Keratinocyte (primary cell): ENCODE measurements at regions not wholly inside any gene's neighbourhood (a gene's known extent, or its start where the extent isn't known, plus 50 kb on each side); places are given as distances from the start of the nearest gene placed in this dataset.

Source experiments
- DNase-seq: peaks from one replicate; pipeline ENCODE4 v3.0.0-alpha.2; 2011; ENCODE audit warnings: low read depth, missing footprints, low spot score
- FAIRE-seq: peaks from 2 replicates; lab custom pipeline; 2011; peaks lifted over from hg19 to GRCh38; lab: Jason Lieb, UNC
- H2AFZ ChIP-seq: 2 replicates; pipeline ENCODE4 v1.6.0; 2012; ENCODE audit warnings: low read length, control low read depth, inconsistent platforms; ENCODE audit not compliant: control insufficient read depth
- H3K27ac ChIP-seq: 2 replicates; pipeline ENCODE4 v1.5.1; 2011; ENCODE audit warnings: low read length; ENCODE audit not compliant: control insufficient read depth, insufficient read depth
- H3K27me3 ChIP-seq: 3 replicates; pipeline ENCODE4 v1.6.0; 2011; ENCODE audit warnings: low read length; ENCODE audit not compliant: control insufficient read depth, insufficient read depth; ENCODE audit errors: extremely low read depth
- H3K36me3 ChIP-seq, 2 experiments: 2 replicates in 1 of 2; 3 replicates in 1 of 2; pipeline ENCODE4 v1.5.1; 2011; ENCODE audit warnings: low read length in 2 of 2, mild to moderate bottlenecking in 1 of 2; ENCODE audit not compliant: control insufficient read depth in 2 of 2, insufficient read depth in 2 of 2; ENCODE audit errors: extremely low read depth in 1 of 2
- H3K4me1 ChIP-seq: 3 replicates; pipeline ENCODE4 v1.5.1; 2011; ENCODE audit warnings: low read length; ENCODE audit not compliant: control insufficient read depth, insufficient read depth; ENCODE audit errors: extremely low read depth
- H3K4me2 ChIP-seq: 3 replicates; pipeline ENCODE4 v1.6.0; 2011; ENCODE audit warnings: low read depth, low read length; ENCODE audit not compliant: control insufficient read depth, insufficient read depth; ENCODE audit errors: extremely low read depth
- H3K4me3 ChIP-seq, 3 experiments: fragments of 200-600 bp in 1 of 3; sonication (generic) in 1 of 3; 2 replicates in 2 of 3; 3 replicates in 1 of 3; pipeline ENCODE4 v1.5.1; 2011 to 2016; ENCODE audit warnings: low read length in 3 of 3, mild to moderate bottlenecking in 3 of 3, control low read depth in 2 of 3, inconsistent platforms in 1 of 3, low read depth in 1 of 3, mixed read lengths in 1 of 3, mixed run types in 1 of 3, moderate library complexity in 1 of 3; ENCODE audit not compliant: control insufficient read depth in 2 of 3, insufficient read depth in 2 of 3; ENCODE audit errors: extremely low read depth in 1 of 3
- H3K79me2 ChIP-seq: 2 replicates; pipeline ENCODE4 v1.6.0; 2012; ENCODE audit warnings: low read length; ENCODE audit not compliant: control insufficient read depth, insufficient read depth
- H3K9ac ChIP-seq: 3 replicates; pipeline ENCODE4 v1.6.0; 2011; ENCODE audit warnings: low read length; ENCODE audit not compliant: control insufficient read depth, insufficient read depth; ENCODE audit errors: extremely low read depth
- H3K9me1 ChIP-seq: 3 replicates; pipeline ENCODE4 v1.6.0; 2011; ENCODE audit warnings: low read length; ENCODE audit not compliant: control insufficient read depth, insufficient read depth; ENCODE audit errors: extremely low read depth
- H3K9me3 ChIP-seq: 2 replicates; pipeline ENCODE4 v1.5.1; 2012; ENCODE audit warnings: low read depth, low read length; ENCODE audit not compliant: control insufficient read depth
- H4K20me1 ChIP-seq: 3 replicates; pipeline ENCODE4 v1.6.0; 2011; ENCODE audit warnings: low read length; ENCODE audit not compliant: control insufficient read depth, insufficient read depth; ENCODE audit errors: extremely low read depth
- CTCF ChIP-seq, 3 experiments: IDR thresholded peaks in 1 of 3; conservative IDR thresholded peaks in 1 of 3; optimal IDR thresholded peaks in 1 of 3; 2 replicates in 2 of 3; 3 replicates in 1 of 3; pipeline versions ENCODE3 to v1.5.1; 2011; ENCODE audit warnings: low read length in 3 of 3, mild to moderate bottlenecking in 3 of 3, moderate library complexity in 2 of 3, control low read depth in 1 of 3, inconsistent platforms in 1 of 3; ENCODE audit not compliant: insufficient read depth in 2 of 3; ENCODE audit errors: extremely low read depth in 1 of 3
- EZH2 ChIP-seq: IDR thresholded peaks from one replicate; pipeline ENCODE4 v1.6.1; 2012; ENCODE audit warnings: inconsistent platforms, mild to moderate bottlenecking, low read length, moderate library complexity
- dilution Hi-C: fragments of 300-500 bp; cut with MboI; formaldehyde crosslinking; loops from one replicate; pipeline ENCODE4 v1.7.0; 2020; ENCODE audit warnings: low sequenced_read_pairs; ENCODE audit not compliant: extremely low pct_ligation_motif_present

- Histone ChIP-seq H3K9me3 (no peaks in the 10 kb centered on the region), H3K79me2 (no peaks in the 10 kb centered on the region), H3K9me1 (no peaks in the 10 kb centered on the region), H4K20me1 (no peaks in the 10 kb centered on the region), H3K4me2 (peak overlapping the region; percentile 18), H3K4me1 (no peaks in the 10 kb centered on the region), H3K4me3 (no peak overlapping the region), H3K9ac (no peak overlapping the region), H3K36me3 (no peaks in the 10 kb centered on the region), H2AFZ (no peak overlapping the region), H3K27ac (no peak overlapping the region), H3K27me3 (no peaks in the 10 kb centered on the region)
- no peak for TF ChIP-seq EZH2
- no peak for TF ChIP-seq CTCF (optimal IDR thresholded peaks at IDR 0.05 in 1 of 3, IDR thresholded peaks at IDR 0.05 in 1 of 3, conservative IDR thresholded peaks at IDR 0.05 in 1 of 3; ENCODE audit: extremely low read depth in 1 of 3, insufficient read depth in 2 of 3, low read length in 3 of 3)
- FAIRE-seq = peak; percentile 79
- DNase-seq = no peak
- dilution Hi-C loops = no loop called here
Observed at GRCh38 chr1:81044708-81045107, 756.0 kb upstream of the ADGRL2 start.

- dilution Hi-C loops = no loop called here
- DNase-seq (no peak), FAIRE-seq (no peak)
- Histone ChIP-seq H3K79me2 (no peaks in the 10 kb centered on the region), H2AFZ (no peak overlapping the region), H3K27ac (no peak overlapping the region), H3K9me3 (no peaks in the 10 kb centered on the region), H3K4me1 (no peaks in the 10 kb centered on the region), H3K9ac (no peak overlapping the region), H3K9me1 (no peaks in the 10 kb centered on the region), H4K20me1 (no peaks in the 10 kb centered on the region), H3K36me3 (no peaks in the 10 kb centered on the region), H3K27me3 (no peaks in the 10 kb centered on the region), H3K4me2 (no peak overlapping the region), H3K4me3 (no peak overlapping the region)
- no peak for TF ChIP-seq CTCF (optimal IDR thresholded peaks at IDR 0.05 in 1 of 3, IDR thresholded peaks at IDR 0.05 in 1 of 3, conservative IDR thresholded peaks at IDR 0.05 in 1 of 3; ENCODE audit: extremely low read depth in 1 of 3, insufficient read depth in 2 of 3, low read length in 3 of 3)
- no peak for TF ChIP-seq EZH2
Observed at GRCh38 chr1:81042225-81042624, 758.5 kb upstream of the ADGRL2 start.
